Testis (tissue), 2 donors: ENCODE measurements at regions not wholly inside any gene's neighbourhood (a gene's known extent, or its start where the extent isn't known, plus 50 kb on each side); places are given as distances from the start of the nearest gene placed in this dataset.

Source experiments
- DNase-seq: peaks from one replicate; pipeline ENCODE4 v3.0.0-alpha.2; 2019
- H3K27ac ChIP-seq, 2 donors: fragments of 200-600 bp; sonication (generic); one replicate each; pipeline ENCODE4 v1.5.1; 2019
- H3K27me3 ChIP-seq: fragments of 200-600 bp; sonication (generic); one replicate; pipeline ENCODE4 v1.5.1; 2019
- H3K36me3 ChIP-seq: fragments of 200-600 bp; sonication (generic); one replicate; pipeline ENCODE4 v1.5.1; 2017; ENCODE audit warnings: low read depth; ENCODE audit errors: missing control alignments
- H3K4me1 ChIP-seq: fragments of 200-600 bp; sonication (generic); one replicate; pipeline ENCODE4 v1.5.1; 2019
- H3K4me3 ChIP-seq, 2 donors: fragments of 200-600 bp; sonication (generic); one replicate each; pipeline ENCODE4 v1.5.1; 2017 to 2019
- H3K9me3 ChIP-seq: fragments of 200-600 bp; sonication (generic); one replicate; pipeline ENCODE4 v1.5.1; 2017
- POLR2A ChIP-seq: fragments of 450-650 bp; IDR thresholded peaks from one replicate; pipeline ENCODE4 v1.6.1; 2017; ENCODE audit warnings: antibody characterized with exemption, mild to moderate bottlenecking, moderate library complexity
- WGBS, 2 donors: methylation state at CpG; one replicate each; pipeline ENCODE4 v1.1.5; 2018; 5-methylcytosine and 5-hydroxymethylcytosine counted together
- intact Hi-C: fragments of 100-400 bp; cut with DNase I; formaldehyde crosslinking; loops from one replicate; pipeline ENCODE4 v1.15.1; 2023; ENCODE audit warnings: low total_unique reads
- TF ChIP-seq, protein P1 (sequence below), 3 experiments: fragments of 450-650 bp in 2 of 3; fragments of 200-600 bp in 1 of 3; sonication (generic) in 1 of 3; IDR thresholded peaks; one replicate each; pipeline ENCODE4 v1.5.1; 2016 to 2019; ENCODE audit warnings: antibody characterized with exemption in 3 of 3, mild to moderate bottlenecking in 2 of 3, moderate library complexity in 1 of 3

DNA sequence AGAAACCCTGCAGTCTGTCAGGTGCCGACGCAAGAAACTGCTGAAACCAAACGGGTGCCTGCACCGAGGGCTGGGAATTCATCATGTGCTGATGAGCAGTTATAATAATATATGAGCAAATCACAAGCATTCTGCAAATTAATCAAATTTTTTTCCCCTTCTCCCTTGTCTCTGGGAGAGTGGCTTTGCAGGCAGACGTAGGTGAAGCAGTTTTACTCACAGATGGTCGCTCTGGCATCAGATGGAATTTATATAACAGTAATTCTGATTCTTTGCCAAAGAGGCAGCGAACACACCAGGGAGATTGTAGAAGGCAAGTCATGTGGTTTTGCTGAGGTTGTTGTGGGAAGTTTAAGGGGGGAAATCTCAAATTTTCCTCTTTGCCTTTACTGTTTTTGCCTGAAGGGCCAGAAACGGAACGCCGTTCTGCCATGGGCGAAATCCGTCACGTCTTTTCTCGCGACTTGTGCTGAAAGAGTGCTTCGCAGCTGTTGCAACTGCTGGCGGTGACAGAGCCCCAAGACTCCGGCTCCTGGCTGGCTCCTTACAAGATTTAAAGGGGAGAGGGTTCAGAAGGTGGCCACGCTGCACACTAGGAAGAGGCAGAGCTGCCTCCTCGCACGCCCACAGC lies 320.1 kb downstream of the ZNF536 start:
- WGBS, 2 donors, result 23 to 30% methylated on average over 21 of the region's 21 CpGs

DNA sequence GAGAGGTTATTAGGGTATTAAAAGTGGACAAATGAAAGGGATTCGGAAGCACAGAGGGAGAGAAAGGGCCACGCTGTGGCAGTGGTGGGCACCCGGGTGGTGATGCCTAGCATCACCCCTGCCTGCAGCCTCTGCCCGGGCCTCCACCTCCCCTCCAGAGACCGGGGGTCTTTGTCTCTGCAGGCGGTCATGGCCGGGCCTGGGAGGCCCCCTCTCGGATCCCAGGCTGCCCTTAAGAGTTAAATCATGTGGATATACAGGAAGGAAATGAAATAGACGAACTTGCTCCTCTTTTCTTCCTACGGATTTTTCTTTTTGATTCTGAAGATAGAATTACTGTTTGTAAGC lies 319.6 kb downstream of the ZNF536 start:
- no peak overlapping the region for H3K27ac ChIP-seq
- TF ChIP-seq POLR2A, result no peak
- TF ChIP-seq, protein P1, sequence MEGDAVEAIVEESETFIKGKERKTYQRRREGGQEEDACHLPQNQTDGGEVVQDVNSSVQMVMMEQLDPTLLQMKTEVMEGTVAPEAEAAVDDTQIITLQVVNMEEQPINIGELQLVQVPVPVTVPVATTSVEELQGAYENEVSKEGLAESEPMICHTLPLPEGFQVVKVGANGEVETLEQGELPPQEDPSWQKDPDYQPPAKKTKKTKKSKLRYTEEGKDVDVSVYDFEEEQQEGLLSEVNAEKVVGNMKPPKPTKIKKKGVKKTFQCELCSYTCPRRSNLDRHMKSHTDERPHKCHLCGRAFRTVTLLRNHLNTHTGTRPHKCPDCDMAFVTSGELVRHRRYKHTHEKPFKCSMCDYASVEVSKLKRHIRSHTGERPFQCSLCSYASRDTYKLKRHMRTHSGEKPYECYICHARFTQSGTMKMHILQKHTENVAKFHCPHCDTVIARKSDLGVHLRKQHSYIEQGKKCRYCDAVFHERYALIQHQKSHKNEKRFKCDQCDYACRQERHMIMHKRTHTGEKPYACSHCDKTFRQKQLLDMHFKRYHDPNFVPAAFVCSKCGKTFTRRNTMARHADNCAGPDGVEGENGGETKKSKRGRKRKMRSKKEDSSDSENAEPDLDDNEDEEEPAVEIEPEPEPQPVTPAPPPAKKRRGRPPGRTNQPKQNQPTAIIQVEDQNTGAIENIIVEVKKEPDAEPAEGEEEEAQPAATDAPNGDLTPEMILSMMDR (IDR thresholded peaks at IDR 0.05), result no peak
- no peak for DNase-seq
- H3K36me3 ChIP-seq, result no peaks in the 10 kb centered on the region
- H3K27me3 ChIP-seq, result no peaks in the 10 kb centered on the region
- WGBS, 2 donors, result 36 to 50% methylated on average over 10 of the region's 10 CpGs
- H3K4me1 ChIP-seq, result peaks cover 4% of the 10 kb centered on the region
- H3K4me3 ChIP-seq, result peak overlapping the region in 1 of 2 donors; percentile 44
- H3K9me3 ChIP-seq, result no peaks in the 10 kb centered on the region
- intact Hi-C loops, result no loop called here

More for the DNA sequence above, 320.1 kb downstream of the ZNF536 start:
- Histone ChIP-seq H3K4me1 (no peaks in the 10 kb centered on the region), H3K27me3 (no peaks in the 10 kb centered on the region), H3K9me3 (no peaks in the 10 kb centered on the region), H3K27ac (no peak overlapping the region), H3K36me3 (no peaks in the 10 kb centered on the region), H3K4me3 (peak overlapping the region; percentile 15 to 44)
- DNase-seq, result no peak
- intact Hi-C loops, result no loop called here
- TF ChIP-seq, protein P1 (IDR thresholded peaks at IDR 0.05), result no peak
- TF ChIP-seq POLR2A, result no peak

DNA sequence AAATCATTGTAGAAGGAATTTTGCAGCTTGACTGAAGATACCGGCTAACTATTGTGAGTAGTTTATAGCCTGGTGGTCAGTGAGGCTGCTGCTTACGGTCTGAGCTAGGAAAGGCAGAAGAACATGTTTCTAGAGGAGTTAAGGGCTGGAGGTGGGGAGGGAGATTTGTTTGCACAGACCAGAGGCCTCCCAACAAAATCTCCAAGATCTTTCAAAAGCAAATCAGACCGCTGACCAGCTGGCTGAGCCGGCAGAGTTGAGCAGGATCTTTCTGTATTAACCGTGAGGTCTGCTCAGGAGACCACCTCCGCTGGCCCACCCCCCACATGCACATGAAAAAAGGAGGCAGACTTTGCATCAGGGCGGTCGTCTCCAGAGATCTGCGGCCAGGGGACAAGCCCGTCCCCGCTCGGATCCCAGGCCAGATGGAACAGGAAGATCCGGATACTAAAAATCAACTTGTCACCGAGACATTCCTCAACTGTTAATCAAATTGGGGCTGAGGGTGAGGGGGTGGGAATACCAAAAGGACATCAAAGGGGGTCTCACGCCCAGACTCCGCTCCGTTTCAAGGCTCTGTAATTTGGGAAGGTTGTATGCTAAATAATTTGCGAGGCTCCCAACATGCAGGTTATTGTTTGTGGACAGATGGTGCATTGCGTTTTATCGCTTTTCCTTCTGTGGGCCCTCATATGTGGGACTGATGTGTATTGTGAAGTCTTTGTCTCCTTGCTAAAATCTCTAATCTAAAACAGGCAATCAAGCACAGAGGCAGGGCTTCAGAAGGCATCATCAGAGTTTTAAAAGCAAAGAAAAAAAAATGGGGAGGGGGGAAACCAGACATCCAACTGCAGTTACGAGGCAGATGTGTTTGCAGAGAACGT lies 319.0 kb downstream of the ZNF536 start:
- Histone ChIP-seq H3K36me3 (no peaks in the 10 kb centered on the region), H3K9me3 (no peaks in the 10 kb centered on the region), H3K27ac (no peak overlapping the region), H3K4me1 (peaks cover 10% of the 10 kb centered on the region), H3K27me3 (no peaks in the 10 kb centered on the region), H3K4me3 (no peak overlapping the region)
- WGBS, 2 donors, result 65 to 74% methylated on average over 22 of the region's 22 CpGs
- no peak for DNase-seq
- no peak for TF ChIP-seq POLR2A
- TF ChIP-seq, protein P1 (IDR thresholded peaks at IDR 0.05), result no peak
- intact Hi-C loops, result no loop called here

DNA sequence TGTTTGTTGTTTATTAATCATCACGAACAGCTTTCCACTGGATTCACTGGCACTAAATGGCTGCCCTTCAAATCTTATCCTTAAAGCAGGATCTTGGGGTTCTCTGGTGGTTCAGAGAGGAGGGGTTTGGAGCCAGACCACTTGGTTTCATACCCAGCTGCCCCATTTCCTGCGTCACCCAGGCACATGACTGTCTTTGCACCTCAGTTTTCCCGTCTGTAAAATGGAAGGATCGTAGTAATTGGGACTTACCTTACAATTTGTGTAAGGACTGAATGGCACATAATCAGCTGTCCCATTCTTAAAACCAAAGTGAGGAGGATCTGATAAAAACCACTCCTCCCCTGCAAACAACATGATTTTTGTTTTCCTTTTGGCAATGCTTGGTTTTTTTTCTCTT lies 318.3 kb downstream of the ZNF536 start:
- TF ChIP-seq POLR2A, result no peak
- TF ChIP-seq, protein P1 (IDR thresholded peaks at IDR 0.05), result no peak
- peaks cover 10% of the 10 kb centered on the region for H3K4me1 ChIP-seq
- no peaks in the 10 kb centered on the region for H3K9me3 ChIP-seq
- intact Hi-C loops, result no loop called here
- H3K36me3 ChIP-seq, result no peaks in the 10 kb centered on the region
- DNase-seq, result no peak
- whole genome bisulfite sequencing, 2 donors, result 93 to 99% methylated on average over 4 of the region's 4 CpGs
- H3K27me3 ChIP-seq, result no peaks in the 10 kb centered on the region
- H3K27ac ChIP-seq, result no peak overlapping the region
- no peak overlapping the region for H3K4me3 ChIP-seq
